ENCODE measurements at regions not wholly inside any gene's neighbourhood (a gene's known extent, or its start where the extent isn't known, plus 50 kb on each side); places are given as distances from the start of the nearest gene placed in this dataset.

- no peak for DNase-seq (ENCODE audit: low read depth)
Measured at GRCh38 chr4:181278941-181279340, 964.3 kb upstream of the TENM3 start.

- DNase-seq (ENCODE audit: low read depth), result no peak
Measured at GRCh38 chr4:181281451-181281850, 961.8 kb upstream of the TENM3 start.

GRCh38 chr4:181289198-181289597 is 954.0 kb upstream of the TENM3 start:
- no peak for DNase-seq (ENCODE audit: low read depth)

- no peak for DNase-seq (ENCODE audit: low read depth)
Measured at GRCh38 chr4:181291615-181292014, 951.6 kb upstream of the TENM3 start.

- DNase-seq (ENCODE audit: low read depth), result no peak
Measured at GRCh38 chr4:181293014-181293413, 950.2 kb upstream of the TENM3 start.

DNA sequence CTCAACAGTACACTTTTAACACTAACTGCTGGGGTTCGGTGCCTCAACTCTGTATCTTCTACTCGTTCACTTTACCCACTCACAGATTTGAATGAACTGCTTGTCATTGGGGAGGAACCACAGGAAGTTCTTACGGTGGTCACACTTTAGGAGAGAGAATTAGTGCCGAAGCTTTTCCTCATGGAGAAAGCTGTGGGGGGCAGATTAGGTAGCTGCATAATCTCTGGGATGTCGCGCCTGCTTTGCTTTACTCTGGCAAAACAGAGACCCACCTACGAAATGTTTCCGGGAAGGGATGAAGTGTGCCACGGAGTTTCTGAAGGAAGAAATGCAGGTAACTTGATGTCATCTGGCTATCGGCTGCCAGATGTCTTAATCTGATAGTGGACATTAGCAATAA is 949.7 kb upstream of the TENM3 start:
- no peak for DNase-seq (ENCODE audit: low read depth)

GRCh38 chr4:181294421-181294820 is 948.8 kb upstream of the TENM3 start:
- no peak for DNase-seq (ENCODE audit: low read depth)

DNA sequence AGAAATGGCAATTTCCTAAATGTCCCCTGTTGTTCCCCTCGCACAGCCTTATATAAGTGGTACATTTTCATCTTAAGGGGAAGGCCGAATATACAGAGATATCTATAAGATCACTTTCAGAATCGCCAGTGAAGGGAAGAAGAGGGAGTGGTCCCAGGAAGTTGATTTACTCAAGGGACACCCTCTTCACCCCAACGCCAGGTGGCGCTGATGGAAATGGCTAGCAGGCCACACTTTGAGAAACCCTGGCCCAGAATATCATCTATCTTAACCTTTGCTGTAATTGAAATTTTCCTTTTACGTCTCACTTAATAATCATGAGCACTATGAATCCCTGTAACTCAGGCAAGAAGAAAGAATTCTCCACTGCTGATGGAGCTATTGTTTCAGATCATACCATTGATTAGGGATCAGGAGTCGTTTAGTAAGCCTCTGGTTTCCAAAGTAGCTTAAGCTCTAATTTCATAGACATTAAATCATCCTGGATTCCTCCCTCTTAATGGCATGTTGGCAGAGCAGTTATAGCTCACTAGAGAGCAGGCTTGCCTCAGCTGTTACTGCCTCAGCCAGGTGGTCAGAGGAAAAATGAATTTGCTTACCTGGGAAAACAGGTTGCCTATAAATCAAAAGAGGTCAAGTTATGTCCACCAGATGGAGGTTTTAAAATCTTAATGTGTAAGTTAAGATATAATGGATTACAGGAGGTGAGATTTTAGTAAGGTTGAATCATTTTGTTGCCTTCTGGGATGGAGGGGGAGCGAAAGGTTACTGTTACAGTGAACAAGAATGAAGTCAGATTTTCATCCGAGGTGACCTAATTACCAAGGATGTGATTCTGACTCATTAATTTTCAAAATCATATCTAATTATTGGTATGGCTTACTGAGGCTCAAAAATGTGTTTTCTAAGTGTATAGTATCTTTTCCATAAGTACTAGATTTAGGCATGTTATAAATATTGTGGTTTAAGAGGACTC is 941.2 kb upstream of the TENM3 start:
- no peak for DNase-seq (ENCODE audit: low read depth)

GRCh38 chr4:181307824-181308223 is 935.4 kb upstream of the TENM3 start:
- no peak for DNase-seq (ENCODE audit: low read depth)

- DNase-seq (ENCODE audit: low read depth), result no peak
Measured at GRCh38 chr4:181308476-181309312, 934.5 kb upstream of the TENM3 start.

DNA sequence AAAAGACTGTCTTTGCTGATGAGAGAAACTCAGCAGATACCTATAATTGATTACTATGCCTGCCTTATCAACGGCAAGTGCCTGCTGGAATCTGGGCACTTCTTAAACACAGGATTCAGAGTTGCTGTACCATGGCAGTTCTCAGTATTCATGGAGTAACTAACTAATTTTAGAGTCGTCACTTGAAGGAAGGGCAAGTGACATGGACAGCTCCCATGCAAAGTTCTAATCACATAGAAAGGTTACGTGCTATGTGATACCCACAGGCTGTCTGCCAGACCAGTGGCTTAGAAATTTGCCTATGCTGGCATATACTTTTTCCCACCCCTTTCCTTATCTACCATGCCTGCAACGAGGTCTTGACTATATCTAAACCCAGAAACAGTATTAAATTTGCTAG is 931.1 kb upstream of the TENM3 start:
- DNase-seq (ENCODE audit: low read depth), result no peak

- no peak for DNase-seq (ENCODE audit: low read depth)
Measured at GRCh38 chr4:181319629-181320028, 923.6 kb upstream of the TENM3 start.

DNA sequence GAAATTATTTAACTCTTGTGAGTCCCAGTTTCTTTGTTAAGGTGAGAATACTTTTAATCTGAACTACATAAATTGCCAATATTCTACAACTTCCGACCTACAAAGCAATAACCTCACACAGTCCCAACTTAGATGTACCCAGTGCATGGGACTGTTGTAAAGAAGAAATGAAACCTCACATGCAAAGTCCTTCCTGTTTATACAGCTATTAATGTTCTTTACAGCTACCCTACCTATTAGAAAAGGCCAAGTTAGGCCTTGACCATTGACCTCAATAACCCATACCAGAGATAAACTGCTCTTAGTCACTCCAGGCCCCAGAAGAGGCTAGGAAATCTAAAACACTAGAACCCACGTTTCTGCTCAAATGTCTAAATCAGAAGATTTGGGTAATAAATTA is 920.1 kb upstream of the TENM3 start:
- DNase-seq (ENCODE audit: low read depth), result no peak

GRCh38 chr4:181330654-181331201 is 912.5 kb upstream of the TENM3 start:
- no peak for DNase-seq (ENCODE audit: low read depth)

- DNase-seq (ENCODE audit: low read depth), result no peak
Measured at GRCh38 chr4:181331214-181331613, 912.0 kb upstream of the TENM3 start.

DNA sequence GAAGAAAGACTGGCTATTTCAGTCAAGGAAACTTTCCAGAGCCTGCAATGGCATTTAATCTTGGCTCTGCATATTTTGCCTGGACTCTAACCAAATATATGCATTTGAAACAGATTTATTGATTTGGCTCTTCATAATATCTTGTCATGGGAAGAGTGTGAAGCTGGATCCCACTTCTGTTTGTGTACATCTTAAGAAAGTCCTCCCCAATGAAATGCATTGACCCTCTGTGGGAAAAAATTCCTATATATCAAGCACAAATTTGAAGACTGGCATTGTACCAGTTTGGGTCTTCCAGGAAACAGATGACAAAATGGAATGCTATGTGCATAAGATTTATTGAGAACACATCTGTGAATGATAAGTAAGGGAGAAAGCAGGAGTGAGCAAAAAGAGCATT is 897.3 kb upstream of the TENM3 start:
- DNase-seq (ENCODE audit: low read depth), result no peak

GRCh38 chr4:181350615-181351415 is 892.4 kb upstream of the TENM3 start:
- no peak for DNase-seq (ENCODE audit: low read depth)

GRCh38 chr4:181364504-181364903 is 878.7 kb upstream of the TENM3 start:
- no peak for DNase-seq (ENCODE audit: low read depth)

GRCh38 chr4:181365671-181366070 is 877.5 kb upstream of the TENM3 start:
- DNase-seq (ENCODE audit: low read depth), result no peak

DNA sequence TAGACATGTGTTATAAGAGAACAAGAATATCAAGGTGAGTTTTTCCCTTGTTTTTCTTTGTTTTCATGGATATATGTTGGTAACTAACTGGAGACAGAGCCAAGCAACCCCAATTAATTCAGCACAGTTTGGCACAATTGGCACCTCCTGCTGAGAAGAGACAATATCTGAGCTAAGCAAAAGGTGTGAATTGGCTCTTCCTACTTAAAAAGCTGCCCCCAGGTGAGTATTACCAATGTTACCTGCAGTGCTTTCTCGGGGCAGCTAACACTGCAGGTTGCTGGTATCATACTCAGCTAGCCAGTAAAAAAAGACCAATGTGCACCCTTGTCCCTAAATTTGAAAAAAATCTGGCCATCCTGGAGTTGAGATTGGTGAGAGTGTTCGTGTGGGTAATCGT is 871.2 kb upstream of the TENM3 start:
- DNase-seq (ENCODE audit: low read depth), result no peak

- DNase-seq (ENCODE audit: low read depth), result no peak
Measured at GRCh38 chr4:181376058-181376457, 867.1 kb upstream of the TENM3 start.

GRCh38 chr4:181388061-181388460 is 855.1 kb upstream of the TENM3 start:
- no peak for DNase-seq (ENCODE audit: low read depth)
